GM12878 (cell line): ENCODE measurements at regions not wholly inside any gene's neighbourhood (a gene's known extent, or its start where the extent isn't known, plus 50 kb on each side); places are given as distances from the start of the nearest gene placed in this dataset.
"Not testable (repeated sequence)": the region's sequence is repeated elsewhere in the genome, so short reads cannot be mapped to it uniquely, and the experiment has no call there.

Experiments
- ATAC-seq: fragments of 200-7000 bp; cut with Tn5 transposase; 3 replicates; pipeline ENCODE4 v1.9.1; 2020; ENCODE audit warnings: mild to moderate bottlenecking, moderate library complexity
- BruUV-seq: library from RNA; stranded (reverse); fragments of 400-500 nt; replicated peaks from 2 replicates; lab custom pipeline; 2021; lab: Mats Ljungman, UMichigan
- CTCF ChIA-PET: fragments of 300-600 bp; sonication (Branson Sonifier 250); formaldehyde crosslinking; extraction: SDS; loops from one replicate; lab custom pipeline; 2021; ENCODE audit warnings: inconsistent platforms; lab: Yijun Ruan, JAX
- POLR2A ChIA-PET: fragments of 350-600 bp; formaldehyde crosslinking; extraction: SDS; loops from one replicate; lab custom pipeline; 2021; ENCODE audit warnings: inconsistent platforms; lab: Charles Lee
- RAD21 ChIA-PET: fragments of 300-600 bp; sonication (Branson Sonifier 250); formaldehyde crosslinking; loops from one replicate; lab custom pipeline; 2023; ENCODE audit warnings: antibody characterized with exemption; ENCODE audit not compliant: unreplicated experiment; lab: Charles Lee
- SMC1A ChIA-PET: fragments of 300-600 bp; sonication (Branson Sonifier 250); formaldehyde crosslinking; loops from one replicate; lab custom pipeline; 2023; ENCODE audit not compliant: unreplicated experiment, uncharacterized antibody; lab: Charles Lee
- DNase-seq: peaks from one replicate; pipeline ENCODE4 v3.0.0-alpha.2; 2011; ENCODE audit warnings: low read depth, low spot score
- FAIRE-seq: peaks from 3 replicates; lab custom pipeline; 2011; peaks lifted over from hg19 to GRCh38; lab: Jason Lieb, UNC
- H2AFZ ChIP-seq: 2 replicates; pipeline ENCODE4 v1.6.0; 2011; ENCODE audit warnings: low read depth, low read length, control low read depth; ENCODE audit not compliant: control insufficient read depth
- H3K27ac ChIP-seq: 2 replicates; pipeline ENCODE4 v1.5.1; 2011; ENCODE audit warnings: control low read depth; ENCODE audit not compliant: control insufficient read depth, insufficient read depth
- H3K27me3 ChIP-seq, 2 experiments: replicated peaks in 1 of 2; 2 replicates each; pipeline versions ENCODE4 v1.6.0 to v1.6.1; 2011; ENCODE audit warnings: low read length in 1 of 2; ENCODE audit not compliant: control insufficient read depth in 2 of 2, insufficient read depth in 2 of 2
- H3K36me3 ChIP-seq, 2 experiments: 2 replicates each; pipeline ENCODE4 v1.5.1; 2011; ENCODE audit warnings: low read length in 1 of 2; ENCODE audit not compliant: control insufficient read depth in 2 of 2, insufficient read depth in 2 of 2
- H3K4me1 ChIP-seq: 2 replicates; pipeline ENCODE4 v1.6.1; 2011; ENCODE audit warnings: mild to moderate bottlenecking, low read length, moderate library complexity, mixed read lengths; ENCODE audit not compliant: control insufficient read depth, insufficient read depth
- H3K4me2 ChIP-seq: 2 replicates; pipeline ENCODE4 v1.6.0; 2011; ENCODE audit warnings: control low read depth; ENCODE audit not compliant: control insufficient read depth, insufficient read depth
- H3K4me3 ChIP-seq: fragments of 200-600 bp; sonication (generic); 2 replicates; pipeline ENCODE4 v1.5.1; 2016
- H3K79me2 ChIP-seq: 2 replicates; pipeline ENCODE4 v1.6.0; 2011; ENCODE audit warnings: low read length; ENCODE audit not compliant: control insufficient read depth, insufficient read depth
- H3K9ac ChIP-seq: 2 replicates; pipeline ENCODE4 v1.8.0; 2011; ENCODE audit warnings: low read length, control low read depth, mixed read lengths; ENCODE audit not compliant: control insufficient read depth, insufficient read depth
- H3K9me3 ChIP-seq: replicated peaks from 3 replicates; pipeline ENCODE4 v1.5.1; 2011; ENCODE audit warnings: mild to moderate bottlenecking, low read length; ENCODE audit not compliant: control insufficient read depth, insufficient read depth
- H4K20me1 ChIP-seq: 2 replicates; pipeline ENCODE4 v1.6.0; 2011; ENCODE audit not compliant: control insufficient read depth, insufficient read depth
- BACH1 ChIP-seq: fragments of 450-650 bp; IDR thresholded peaks from 2 replicates; pipeline ENCODE4 v1.6.1; 2017; ENCODE audit warnings: mild to moderate bottlenecking, borderline replicate concordance
- LARP7 ChIP-seq: fragments of 450-650 bp; IDR thresholded peaks from 2 replicates; pipeline ENCODE4 v1.6.1; 2017; ENCODE audit warnings: mild to moderate bottlenecking
- TBL1XR1 ChIP-seq: IDR thresholded peaks from 2 replicates; pipeline ENCODE4 v1.6.1; 2012; ENCODE audit warnings: low read depth, low read length, improper control_type of control experiment
- WGBS: methylation state at CpG from one replicate; pipeline ENCODE4 v1.1.6; 2016; ENCODE audit warnings: low lambda C conversion rate; ENCODE audit not compliant: insufficient replicate concordance, insufficient coverage; ENCODE audit errors: missing lambda C conversion rate; 5-methylcytosine and 5-hydroxymethylcytosine counted together
- in situ Hi-C: fragments of 300-500 bp; cut with MboI; formaldehyde crosslinking; loops from 9 replicates; pipeline ENCODE4 v1.14.3; 2018; ENCODE audit warnings: mixed read lengths
- intact Hi-C: fragments of 100-400 bp; cut with micrococcal nuclease; formaldehyde crosslinking; loops from one replicate; pipeline ENCODE4 v1.14.2; 2022; ENCODE audit not compliant: unreplicated experiment
- TF ChIP-seq, protein P1 (sequence below): fragments of 450-650 bp; IDR thresholded peaks from 2 replicates; pipeline ENCODE4 v1.6.1; 2014; ENCODE audit warnings: mild to moderate bottlenecking
- TF ChIP-seq, protein P2 (sequence below): fragments of 450-650 bp; IDR thresholded peaks from 2 replicates; pipeline ENCODE4 v1.6.1; 2016; ENCODE audit warnings: mild to moderate bottlenecking

DNA sequence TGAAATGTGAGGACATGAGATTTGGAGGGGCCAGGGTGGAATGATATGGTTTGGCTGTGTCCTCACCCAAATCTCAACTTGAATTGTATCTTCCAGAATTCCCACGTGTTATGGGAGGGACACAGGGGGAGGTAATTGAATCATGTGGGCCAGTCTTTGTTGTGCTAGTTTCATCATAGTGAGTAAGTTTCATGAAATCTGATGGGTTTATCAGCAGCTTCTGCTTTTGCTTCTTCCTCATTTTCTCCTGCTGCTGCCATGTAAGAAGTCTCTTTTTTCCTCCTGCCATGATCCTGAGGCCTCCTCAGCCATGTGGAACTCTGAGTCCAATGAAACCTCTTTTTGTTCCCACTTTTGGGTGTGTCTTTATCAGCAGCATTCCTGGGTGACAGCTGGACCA lies 104.3 kb upstream of the UNC5B start:
- DNase-seq, CTCF ChIA-PET, BruUV-seq, FAIRE-seq, ATAC-seq, POLR2A ChIA-PET, H3K27me3 ChIP-seq, RAD21 ChIA-PET, H4K20me1 ChIP-seq, H3K36me3 ChIP-seq, H3K79me2 ChIP-seq, H3K4me2 ChIP-seq, H3K4me3 ChIP-seq, in situ Hi-C loops, H3K9ac ChIP-seq, H3K27ac ChIP-seq, H3K4me1 ChIP-seq, H2AFZ ChIP-seq, SMC1A ChIA-PET, intact Hi-C loops, H3K9me3 ChIP-seq: not testable (repeated sequence)
- 0% methylated on average over 1 of the region's 1 CpG for WGBS

DNA sequence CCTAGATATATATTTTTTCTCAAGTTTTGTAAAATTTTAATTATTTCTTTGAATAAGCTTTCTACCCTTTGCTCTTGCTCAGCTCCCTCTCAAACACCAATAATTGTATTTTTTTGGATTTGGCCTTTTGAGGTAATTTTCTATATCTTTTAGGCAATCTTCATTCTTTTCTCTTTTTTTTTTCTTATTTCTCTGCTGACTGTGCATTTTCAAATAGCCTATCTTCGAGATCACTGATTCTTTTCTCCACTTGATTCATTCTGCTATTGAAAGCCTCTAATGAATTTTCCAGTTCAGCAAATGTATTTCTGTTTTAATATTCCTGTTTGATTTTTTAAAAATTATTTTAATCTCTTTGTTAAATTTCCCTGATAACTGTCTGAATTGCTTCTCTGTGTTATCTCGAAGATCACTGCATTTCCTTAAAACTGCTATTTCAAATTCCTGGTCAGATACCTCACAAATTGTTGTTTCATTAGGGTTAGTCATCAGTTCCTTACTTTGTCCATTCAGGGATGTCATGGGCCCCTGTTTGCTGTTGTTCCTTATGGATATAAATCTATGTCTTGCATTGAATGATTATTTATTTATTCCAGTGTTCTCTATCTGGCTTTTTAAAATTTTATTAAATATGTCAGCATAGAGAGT lies 100.1 kb upstream of the UNC5B start:
- no peak for FAIRE-seq
- TF ChIP-seq LARP7: no peak
- TF ChIP-seq, protein P1, sequence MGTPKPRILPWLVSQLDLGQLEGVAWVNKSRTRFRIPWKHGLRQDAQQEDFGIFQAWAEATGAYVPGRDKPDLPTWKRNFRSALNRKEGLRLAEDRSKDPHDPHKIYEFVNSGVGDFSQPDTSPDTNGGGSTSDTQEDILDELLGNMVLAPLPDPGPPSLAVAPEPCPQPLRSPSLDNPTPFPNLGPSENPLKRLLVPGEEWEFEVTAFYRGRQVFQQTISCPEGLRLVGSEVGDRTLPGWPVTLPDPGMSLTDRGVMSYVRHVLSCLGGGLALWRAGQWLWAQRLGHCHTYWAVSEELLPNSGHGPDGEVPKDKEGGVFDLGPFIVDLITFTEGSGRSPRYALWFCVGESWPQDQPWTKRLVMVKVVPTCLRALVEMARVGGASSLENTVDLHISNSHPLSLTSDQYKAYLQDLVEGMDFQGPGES: no peak
- TF ChIP-seq BACH1: no peak
- no peak for TF ChIP-seq TBL1XR1
- TF ChIP-seq, protein P2, sequence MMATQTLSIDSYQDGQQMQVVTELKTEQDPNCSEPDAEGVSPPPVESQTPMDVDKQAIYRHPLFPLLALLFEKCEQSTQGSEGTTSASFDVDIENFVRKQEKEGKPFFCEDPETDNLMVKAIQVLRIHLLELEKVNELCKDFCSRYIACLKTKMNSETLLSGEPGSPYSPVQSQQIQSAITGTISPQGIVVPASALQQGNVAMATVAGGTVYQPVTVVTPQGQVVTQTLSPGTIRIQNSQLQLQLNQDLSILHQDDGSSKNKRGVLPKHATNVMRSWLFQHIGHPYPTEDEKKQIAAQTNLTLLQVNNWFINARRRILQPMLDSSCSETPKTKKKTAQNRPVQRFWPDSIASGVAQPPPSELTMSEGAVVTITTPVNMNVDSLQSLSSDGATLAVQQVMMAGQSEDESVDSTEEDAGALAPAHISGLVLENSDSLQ: no peak
- in situ Hi-C loops (no loop called here), intact Hi-C loops (no loop called here)
- ATAC-seq: no peak
- Histone ChIP-seq H3K9me3 (no peaks in the 10 kb centered on the region; the same call in 2 of the 3 replicates), H3K27me3 (no peaks in the 10 kb centered on the region), H3K36me3 (no peaks in the 10 kb centered on the region), H3K4me3 (no peak overlapping the region), H2AFZ (no peak overlapping the region), H3K4me1 (no peaks in the 10 kb centered on the region), H3K9ac (no peak overlapping the region), H3K4me2 (no peak overlapping the region), H3K27ac (no peak overlapping the region), H4K20me1 (no peaks in the 10 kb centered on the region), H3K79me2 (no peaks in the 10 kb centered on the region)
- POLR2A ChIA-PET: no interaction called here
- 0% methylated on average over 2 of the region's 2 CpGs for WGBS
- no peak for DNase-seq
- BruUV-seq: no TSS peak
- RAD21 ChIA-PET: no interaction called here
- CTCF ChIA-PET: interaction anchor here (0.7 kb wide), 1 partner anchor 30 kb away, joined by 3 read pairs; no protein-coding TSS in a partner anchor
- SMC1A ChIA-PET: no interaction called here
